PC-3 (cell line): ENCODE measurements at regions not wholly inside any gene's neighbourhood (a gene's known extent, or its start where the extent isn't known, plus 50 kb on each side); places are given as distances from the start of the nearest gene placed in this dataset.

ENCODE experiments used
- EZH2 ChIP-seq: fragments of 300-600 bp; sonication (generic); IDR thresholded peaks from one replicate; pipeline ENCODE4 v1.6.1; 2017; ENCODE audit warnings: antibody characterized with exemption, mild to moderate bottlenecking, low read length; ENCODE audit not compliant: unreplicated experiment
- EZH2phosphoT487 ChIP-seq: fragments of 300-600 bp; sonication (generic); IDR thresholded peaks from 2 replicates; pipeline ENCODE4 v1.6.1; 2018; ENCODE audit warnings: mild to moderate bottlenecking, antibody characterized with exemption, low read length, borderline replicate concordance
- TF ChIP-seq, protein P1 (sequence below): fragments of 300-600 bp; sonication (generic); conservative IDR thresholded peaks from 2 replicates; pipeline ENCODE4 v1.5.1; 2017; ENCODE audit warnings: antibody characterized with exemption, low read depth, mild to moderate bottlenecking, low read length

DNA sequence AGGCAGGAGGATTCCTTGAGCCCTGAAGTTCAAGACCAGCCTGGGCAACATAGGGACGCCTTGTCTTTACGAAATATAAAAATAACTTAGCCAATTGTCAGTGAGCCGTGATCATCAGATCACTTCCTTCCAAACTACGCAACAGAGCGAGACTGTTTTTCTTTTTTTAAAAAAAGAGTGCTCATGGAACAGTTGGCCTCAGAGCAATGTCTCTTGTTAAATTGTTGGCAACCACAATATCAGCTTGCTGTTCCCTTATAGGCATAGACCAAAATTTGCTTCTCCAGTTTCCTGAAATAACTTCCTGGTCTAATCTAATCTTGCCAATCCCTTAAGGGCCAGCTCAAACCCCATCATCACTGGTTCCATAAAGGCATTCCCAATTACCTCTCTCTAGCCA lies 93.3 kb upstream of the SLC4A7 start:
- TF ChIP-seq, protein P1, sequence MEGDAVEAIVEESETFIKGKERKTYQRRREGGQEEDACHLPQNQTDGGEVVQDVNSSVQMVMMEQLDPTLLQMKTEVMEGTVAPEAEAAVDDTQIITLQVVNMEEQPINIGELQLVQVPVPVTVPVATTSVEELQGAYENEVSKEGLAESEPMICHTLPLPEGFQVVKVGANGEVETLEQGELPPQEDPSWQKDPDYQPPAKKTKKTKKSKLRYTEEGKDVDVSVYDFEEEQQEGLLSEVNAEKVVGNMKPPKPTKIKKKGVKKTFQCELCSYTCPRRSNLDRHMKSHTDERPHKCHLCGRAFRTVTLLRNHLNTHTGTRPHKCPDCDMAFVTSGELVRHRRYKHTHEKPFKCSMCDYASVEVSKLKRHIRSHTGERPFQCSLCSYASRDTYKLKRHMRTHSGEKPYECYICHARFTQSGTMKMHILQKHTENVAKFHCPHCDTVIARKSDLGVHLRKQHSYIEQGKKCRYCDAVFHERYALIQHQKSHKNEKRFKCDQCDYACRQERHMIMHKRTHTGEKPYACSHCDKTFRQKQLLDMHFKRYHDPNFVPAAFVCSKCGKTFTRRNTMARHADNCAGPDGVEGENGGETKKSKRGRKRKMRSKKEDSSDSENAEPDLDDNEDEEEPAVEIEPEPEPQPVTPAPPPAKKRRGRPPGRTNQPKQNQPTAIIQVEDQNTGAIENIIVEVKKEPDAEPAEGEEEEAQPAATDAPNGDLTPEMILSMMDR, result no peak
- TF ChIP-seq EZH2, result no peak
- TF ChIP-seq EZH2phosphoT487, result no peak
